CD4-positive, CD25-positive, alpha-beta regulatory T cell (primary cell): ENCODE measurements at regions not wholly inside any gene's neighbourhood (a gene's known extent, or its start where the extent isn't known, plus 50 kb on each side); places are given as distances from the start of the nearest gene placed in this dataset.
"Not testable (repeated sequence)": the region's sequence is repeated elsewhere in the genome, so short reads cannot be mapped to it uniquely, and the experiment has no call there.

Experiments used
- ATAC-seq, 2 donors: fragments of 150-1000 bp; cut with Tn5 transposase; one replicate each; pipeline ENCODE4 v1.10.0; 2021; ENCODE audit warnings: low read depth in 2 of 2, moderate number of reproducible peaks in 2 of 2, moderate library complexity in 1 of 2
- DNase-seq, 3 donors: peaks; one replicate each; pipeline versions ENCODE4 v3.0.0 to v3.0.0-alpha.2; 2012 to 2022; ENCODE audit warnings: mixed read lengths in 1 of 3
- H3K27ac ChIP-seq: one replicate; pipeline ENCODE4 v1.7.0; 2013; ENCODE audit warnings: mild to moderate bottlenecking, low read length; ENCODE audit not compliant: insufficient read depth, poor library complexity, severe bottlenecking
- H3K27me3 ChIP-seq: one replicate; pipeline ENCODE4 v1.7.0; 2013; ENCODE audit warnings: low read length; ENCODE audit not compliant: control insufficient read depth, insufficient read depth
- H3K36me3 ChIP-seq: one replicate; pipeline ENCODE4 v1.7.0; 2013; ENCODE audit warnings: mild to moderate bottlenecking, low read length, moderate library complexity; ENCODE audit not compliant: control insufficient read depth, insufficient read depth
- H3K4me1 ChIP-seq: 2 replicates; pipeline ENCODE4 v1.7.0; 2013; ENCODE audit warnings: mild to moderate bottlenecking, low read length; ENCODE audit not compliant: insufficient read depth, control insufficient read depth, poor library complexity, severe bottlenecking
- H3K4me3 ChIP-seq: one replicate; pipeline ENCODE4 v1.7.0; 2013; ENCODE audit warnings: low read depth, mild to moderate bottlenecking, low read length, moderate library complexity
- H3K9me3 ChIP-seq, 2 experiments: 1 replicate in 1 of 2; 2 replicates in 1 of 2; pipeline ENCODE4 v1.7.0; 2013; ENCODE audit warnings: low read length in 2 of 2, mild to moderate bottlenecking in 1 of 2, moderate library complexity in 1 of 2; ENCODE audit not compliant: control insufficient read depth in 2 of 2
- H3K27ac Mint-ChIP-seq, 3 donors: one replicate each; pipeline ENCODE4 v1.8.0; 2020 to 2022; ENCODE audit warnings: mild to moderate bottlenecking in 3 of 3, mixed read lengths in 3 of 3, moderate library complexity in 2 of 3
- H3K27me3 Mint-ChIP-seq: one replicate; pipeline ENCODE4 v1.8.0; 2022; ENCODE audit warnings: mild to moderate bottlenecking, mixed read lengths
- H3K36me3 Mint-ChIP-seq: one replicate; pipeline ENCODE4 v1.8.0; 2020; ENCODE audit warnings: mixed read lengths
- H3K4me1 Mint-ChIP-seq, 4 donors: one replicate each; pipeline ENCODE4 v1.8.0; 2020 to 2022; ENCODE audit warnings: mixed read lengths in 4 of 4, mild to moderate bottlenecking in 1 of 4
- H3K4me3 Mint-ChIP-seq, 4 donors: one replicate each; pipeline ENCODE4 v1.8.0; 2020 to 2022; ENCODE audit warnings: mild to moderate bottlenecking in 4 of 4, mixed read lengths in 4 of 4, moderate library complexity in 3 of 4
- H3K9me3 Mint-ChIP-seq, 7 donors: one replicate each; pipeline ENCODE4 v1.8.0; 2020 to 2022; ENCODE audit warnings: mixed read lengths in 7 of 7, mild to moderate bottlenecking in 3 of 7, moderate library complexity in 2 of 7

GRCh38 chr10:76621886-76622620, 1015.6 kb downstream of the KCNMA1 start:
- Histone ChIP-seq H3K4me1 (no peaks in the 10 kb centered on the region), H3K27me3 (no peaks in the 10 kb centered on the region), H3K9me3 (no peaks in the 10 kb centered on the region), H3K27ac (no peak overlapping the region), H3K4me3 (no peak overlapping the region), H3K36me3 (no peaks in the 10 kb centered on the region)
- Mint-ChIP-seq H3K4me1 (no peaks in the 10 kb centered on the region), H3K27ac (no peak overlapping the region), H3K4me3 (no peak overlapping the region), H3K36me3 (no peaks in the 10 kb centered on the region), H3K27me3 (no peaks in the 10 kb centered on the region), H3K9me3 (peaks cover 1 to 12% (median 8%) of the 10 kb centered on the region in 7 donors)
- ATAC-seq (no peak), DNase-seq (no peak)

GRCh38 chr10:76618641-76619040, 1019.0 kb downstream of the KCNMA1 start:
- no peak for ATAC-seq
- no peaks in the 10 kb centered on the region for H3K4me1 Mint-ChIP-seq
- no peaks in the 10 kb centered on the region for H3K36me3 ChIP-seq
- no peak overlapping the region for H3K4me3 Mint-ChIP-seq
- no peaks in the 10 kb centered on the region for H3K4me1 ChIP-seq
- DNase-seq = no peak
- H3K36me3 Mint-ChIP-seq = no peaks in the 10 kb centered on the region
- no peaks in the 10 kb centered on the region for H3K9me3 ChIP-seq
- no peaks in the 10 kb centered on the region for H3K27me3 Mint-ChIP-seq
- H3K4me3 ChIP-seq = no peak overlapping the region
- H3K27ac Mint-ChIP-seq = no peak overlapping the region
- no peaks in the 10 kb centered on the region for H3K27me3 ChIP-seq
- H3K27ac ChIP-seq = no peak overlapping the region
- peaks cover 2 to 14% (median 8%) of the 10 kb centered on the region in 7 donors for H3K9me3 Mint-ChIP-seq

GRCh38 chr10:76618171-76618570, 1019.4 kb downstream of the KCNMA1 start:
- H3K36me3 ChIP-seq = no peaks in the 10 kb centered on the region
- DNase-seq (peak in 1 of 3 donors; percentile 3), ATAC-seq (no peak)
- H3K36me3 Mint-ChIP-seq = no peaks in the 10 kb centered on the region
- H3K27ac Mint-ChIP-seq = no peak overlapping the region
- no peak overlapping the region for H3K27ac ChIP-seq
- no peak overlapping the region for H3K4me3 ChIP-seq
- no peak overlapping the region for H3K4me3 Mint-ChIP-seq
- no peaks in the 10 kb centered on the region for H3K27me3 ChIP-seq
- no peaks in the 10 kb centered on the region for H3K9me3 ChIP-seq
- no peaks in the 10 kb centered on the region for H3K4me1 ChIP-seq
- H3K4me1 Mint-ChIP-seq = no peaks in the 10 kb centered on the region
- no peaks in the 10 kb centered on the region for H3K27me3 Mint-ChIP-seq
- H3K9me3 Mint-ChIP-seq = peaks cover 2 to 12% (median 8%) of the 10 kb centered on the region in 7 donors

- DNase-seq, H3K4me1 Mint-ChIP-seq, H3K27ac ChIP-seq, H3K27ac Mint-ChIP-seq, H3K4me3 ChIP-seq, H3K4me3 Mint-ChIP-seq, H3K9me3 ChIP-seq, H3K27me3 ChIP-seq, ATAC-seq, H3K36me3 Mint-ChIP-seq, H3K36me3 ChIP-seq, H3K4me1 ChIP-seq, H3K27me3 Mint-ChIP-seq: not testable (repeated sequence)
- peaks cover 2 to 12% (median 8%) of the 10 kb centered on the region in 7 donors for H3K9me3 Mint-ChIP-seq
Observed at GRCh38 chr10:76616666-76617065, 1020.9 kb downstream of the KCNMA1 start.

- Mint-ChIP-seq H3K36me3 (no peaks in the 10 kb centered on the region), H3K27ac (peak overlapping the region in 1 of 3 donors; percentile 71), H3K9me3 (peaks cover 0 to 14% (median 5%) of the 10 kb centered on the region in 7 donors), H3K27me3 (no peaks in the 10 kb centered on the region), H3K4me3 (no peak overlapping the region), H3K4me1 (no peaks in the 10 kb centered on the region)
- no peaks in the 10 kb centered on the region for H3K36me3 ChIP-seq
- no peak overlapping the region for H3K4me3 ChIP-seq
- no peaks in the 10 kb centered on the region for H3K27me3 ChIP-seq
- DNase-seq (no peak), ATAC-seq (no peak)
- H3K27ac ChIP-seq = no peak overlapping the region
- no peaks in the 10 kb centered on the region for H3K9me3 ChIP-seq
- H3K4me1 ChIP-seq = no peaks in the 10 kb centered on the region
Observed at GRCh38 chr10:76615049-76615448, 1022.6 kb downstream of the KCNMA1 start.
